ENCODE measurements at regions not wholly inside any gene's neighbourhood (a gene's known extent, or its start where the extent isn't known, plus 50 kb on each side); places are given as distances from the start of the nearest gene placed in this dataset.

DNA sequence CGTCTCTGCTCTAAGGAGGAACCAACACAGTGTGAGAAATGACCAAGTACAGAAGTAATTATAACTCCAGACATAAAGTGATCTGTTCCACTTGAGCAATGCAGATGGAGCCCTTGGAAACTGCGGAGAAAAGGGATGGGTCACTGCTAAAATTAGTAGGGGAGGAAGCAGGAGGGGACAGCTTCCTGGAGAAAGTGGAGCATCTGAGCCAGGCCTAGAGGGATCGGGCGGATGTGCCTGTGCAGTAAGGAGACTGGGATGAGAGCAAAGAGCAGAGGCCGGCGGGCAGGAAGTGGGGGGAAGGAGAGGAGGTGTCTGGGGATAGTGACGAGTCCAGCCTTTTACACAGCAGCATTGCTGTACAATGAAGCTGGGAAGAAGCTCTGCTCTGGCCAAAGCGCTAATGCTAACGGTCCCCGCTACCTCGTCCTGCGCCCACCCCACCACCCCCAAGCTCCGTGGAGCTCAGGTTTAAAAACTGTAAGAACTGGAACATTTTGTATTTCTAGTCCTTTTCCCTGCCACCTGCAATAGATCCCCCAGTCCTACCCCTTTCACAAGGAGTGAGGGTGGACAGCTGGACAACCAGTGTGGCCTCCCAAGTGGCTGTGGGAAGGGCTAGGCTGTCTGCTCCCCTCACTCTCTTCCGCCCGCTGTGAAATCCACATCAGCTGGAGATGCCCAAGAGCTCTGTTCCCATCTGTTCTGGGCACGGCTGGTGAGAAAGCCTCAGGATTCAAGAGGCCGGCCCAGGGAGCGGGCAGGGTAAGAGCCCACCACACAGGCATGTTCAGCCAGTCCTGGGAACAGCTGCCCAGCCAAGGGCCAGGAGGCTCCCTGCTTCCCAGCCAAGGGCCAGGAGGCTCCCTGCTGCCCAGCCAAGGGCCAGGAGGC lies 53.0 kb upstream of the HES1 start:
- TF ChIP-seq EP300 (IDR thresholded peaks at IDR 0.05) (no peak), POLR2A (IDR thresholded peaks at IDR 0.05) (no peak)
- TF ChIP-seq, protein P1, sequence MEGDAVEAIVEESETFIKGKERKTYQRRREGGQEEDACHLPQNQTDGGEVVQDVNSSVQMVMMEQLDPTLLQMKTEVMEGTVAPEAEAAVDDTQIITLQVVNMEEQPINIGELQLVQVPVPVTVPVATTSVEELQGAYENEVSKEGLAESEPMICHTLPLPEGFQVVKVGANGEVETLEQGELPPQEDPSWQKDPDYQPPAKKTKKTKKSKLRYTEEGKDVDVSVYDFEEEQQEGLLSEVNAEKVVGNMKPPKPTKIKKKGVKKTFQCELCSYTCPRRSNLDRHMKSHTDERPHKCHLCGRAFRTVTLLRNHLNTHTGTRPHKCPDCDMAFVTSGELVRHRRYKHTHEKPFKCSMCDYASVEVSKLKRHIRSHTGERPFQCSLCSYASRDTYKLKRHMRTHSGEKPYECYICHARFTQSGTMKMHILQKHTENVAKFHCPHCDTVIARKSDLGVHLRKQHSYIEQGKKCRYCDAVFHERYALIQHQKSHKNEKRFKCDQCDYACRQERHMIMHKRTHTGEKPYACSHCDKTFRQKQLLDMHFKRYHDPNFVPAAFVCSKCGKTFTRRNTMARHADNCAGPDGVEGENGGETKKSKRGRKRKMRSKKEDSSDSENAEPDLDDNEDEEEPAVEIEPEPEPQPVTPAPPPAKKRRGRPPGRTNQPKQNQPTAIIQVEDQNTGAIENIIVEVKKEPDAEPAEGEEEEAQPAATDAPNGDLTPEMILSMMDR (IDR thresholded peaks at IDR 0.05) = no peak
- H3K27ac ChIP-seq = no peak overlapping the region
- H3K4me3 ChIP-seq = no peak overlapping the region
- DNase-seq (ENCODE audit: low spot score in 2 of 2) = no peak
- 69 to 73% methylated on average over 18 of the region's 18 CpGs for WGBS, 2 donors
- peaks cover 0 to 17% (median 0%) of the 10 kb centered on the region in 4 donors for H3K4me1 ChIP-seq
- H3K9me3 ChIP-seq = no peaks in the 10 kb centered on the region
- no peaks in the 10 kb centered on the region for H3K27me3 ChIP-seq
- H3K36me3 ChIP-seq = no peaks in the 10 kb centered on the region

DNA sequence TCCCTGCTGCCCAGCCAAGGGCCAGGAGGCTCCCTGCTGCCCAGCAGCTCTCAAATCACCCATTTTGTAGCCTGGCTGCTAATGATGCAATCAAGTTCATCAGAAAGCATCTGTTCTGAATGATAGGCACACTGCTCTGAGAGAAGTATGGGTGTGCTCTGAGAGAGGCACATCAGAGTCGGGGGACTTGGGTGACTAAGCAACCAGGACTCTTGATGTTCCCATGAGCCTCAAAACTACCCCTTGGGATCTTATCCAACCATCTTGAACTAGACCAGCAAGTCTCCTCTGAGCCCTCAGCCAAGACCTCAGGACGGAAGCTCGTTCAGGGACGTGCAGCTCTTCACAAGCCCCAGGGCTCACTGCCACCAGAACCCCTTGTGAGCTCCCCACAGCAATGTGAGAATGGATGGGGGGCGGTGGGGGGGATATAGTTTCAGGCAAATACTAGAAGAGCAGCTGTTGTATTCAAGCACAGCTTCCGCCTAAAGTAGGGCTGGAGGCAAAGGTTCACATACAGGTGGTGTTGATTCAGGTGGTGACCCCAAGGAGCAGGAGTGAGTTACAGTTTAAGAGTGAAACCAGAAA lies 52.2 kb upstream of the HES1 start:
- TF ChIP-seq EP300 (IDR thresholded peaks at IDR 0.05) = no peak
- TF ChIP-seq, protein P1 (IDR thresholded peaks at IDR 0.05) = no peak
- Histone ChIP-seq H3K9me3 (no peaks in the 10 kb centered on the region), H3K4me3 (no peak overlapping the region), H3K36me3 (no peaks in the 10 kb centered on the region), H3K27ac (no peak overlapping the region), H3K4me1 (peaks cover 0 to 18% (median 0%) of the 10 kb centered on the region in 4 donors), H3K27me3 (no peaks in the 10 kb centered on the region)
- WGBS, 2 donors = 92 to 99% methylated on average over 6 of the region's 6 CpGs
- no peak for DNase-seq (ENCODE audit: low spot score in 2 of 2)

DNA sequence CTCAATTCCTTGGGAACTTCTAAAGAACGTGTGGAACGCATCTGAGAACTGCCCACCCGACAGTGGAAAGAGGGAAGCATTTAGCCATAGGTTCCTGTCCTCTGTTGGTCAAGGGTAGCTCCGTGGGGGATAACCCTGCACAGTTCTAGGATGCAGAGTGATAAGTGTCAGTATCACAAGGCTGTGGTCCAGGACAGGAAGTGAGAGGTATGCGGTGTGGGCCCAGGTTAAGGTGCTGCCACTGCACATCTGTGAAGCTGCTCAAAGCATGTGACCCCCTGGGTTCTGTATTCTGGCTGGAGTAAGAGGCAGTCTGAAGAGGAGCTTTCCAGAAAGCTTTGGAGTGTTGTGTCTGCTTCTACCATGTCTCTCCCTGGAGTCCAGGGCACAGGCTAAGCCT lies 51.7 kb upstream of the HES1 start:
- H3K27me3 ChIP-seq = no peaks in the 10 kb centered on the region
- no peaks in the 10 kb centered on the region for H3K36me3 ChIP-seq
- TF ChIP-seq, protein P1 (IDR thresholded peaks at IDR 0.05) = no peak
- TF ChIP-seq POLR2A (IDR thresholded peaks at IDR 0.05) (no peak), EP300 (IDR thresholded peaks at IDR 0.05) (no peak)
- DNase-seq (ENCODE audit: low spot score in 2 of 2) = no peak
- H3K4me3 ChIP-seq = no peak overlapping the region
- no peak overlapping the region for H3K27ac ChIP-seq
- peaks cover 0 to 21% (median 1%) of the 10 kb centered on the region in 4 donors for H3K4me1 ChIP-seq
- 75 to 78% methylated on average over 5 of the region's 5 CpGs for WGBS, 2 donors
- H3K9me3 ChIP-seq = no peaks in the 10 kb centered on the region
